GM23338 (cell line): ENCODE measurements at regions not wholly inside any gene's neighbourhood (a gene's known extent, or its start where the extent isn't known, plus 50 kb on each side); places are given as distances from the start of the nearest gene placed in this dataset.

Experiments used
- ATAC-seq: fragments of 200-7000 bp; cut with Tn5 transposase; 3 replicates; pipeline ENCODE4 v1.9.1; 2020
- DNase-seq: peaks from one replicate; pipeline ENCODE4 v3.0.0-alpha.2; 2015; ENCODE audit warnings: low spot score
- H2AFZ ChIP-seq: fragments of 200-600 bp; sonication (generic); 2 replicates; pipeline ENCODE4 v1.8.0; 2016; ENCODE audit warnings: antibody characterized with exemption, mild to moderate bottlenecking, moderate library complexity
- H3F3A ChIP-seq: fragments of 200-600 bp; sonication (generic); replicated peaks from 2 replicates; pipeline ENCODE4 v1.8.0; 2017; ENCODE audit warnings: antibody characterized with exemption, mixed run types, low read depth
- H3K27ac ChIP-seq: fragments of 200-600 bp; sonication (generic); 2 replicates; pipeline ENCODE4 v1.6.1; 2016; ENCODE audit warnings: low read depth
- H3K27me3 ChIP-seq: fragments of 200-600 bp; sonication (generic); 2 replicates; pipeline ENCODE4 v1.8.0; 2016; ENCODE audit warnings: mild to moderate bottlenecking, mixed run types, moderate library complexity; ENCODE audit not compliant: insufficient read depth
- H3K36me3 ChIP-seq: fragments of 200-600 bp; sonication (generic); 2 replicates; pipeline ENCODE4 v1.8.0; 2016; ENCODE audit warnings: mild to moderate bottlenecking; ENCODE audit not compliant: insufficient read depth
- H3K4me1 ChIP-seq: fragments of 200-600 bp; sonication (generic); 2 replicates; pipeline ENCODE4 v1.8.0; 2016; ENCODE audit warnings: mild to moderate bottlenecking, moderate library complexity; ENCODE audit not compliant: insufficient read depth
- H3K4me2 ChIP-seq: fragments of 200-600 bp; sonication (generic); 2 replicates; pipeline ENCODE4 v1.7.1; 2017; ENCODE audit warnings: mixed run types
- H3K4me3 ChIP-seq: fragments of 200-600 bp; sonication (generic); 2 replicates; pipeline ENCODE4 v1.6.1; 2016; ENCODE audit warnings: mixed run types
- H3K79me2 ChIP-seq: fragments of 200-600 bp; sonication (generic); replicated peaks from 2 replicates; pipeline ENCODE4 v1.8.0; 2017; ENCODE audit warnings: mild to moderate bottlenecking; ENCODE audit not compliant: insufficient read depth
- H3K9me2 ChIP-seq: fragments of 200-600 bp; sonication (generic); 2 replicates; pipeline ENCODE4 v1.8.0; 2017; ENCODE audit not compliant: insufficient read depth
- H4K20me1 ChIP-seq: fragments of 200-600 bp; sonication (generic); replicated peaks from 2 replicates; pipeline ENCODE4 v1.8.0; 2017; ENCODE audit warnings: mild to moderate bottlenecking; ENCODE audit not compliant: insufficient read depth
- H3K27ac Mint-ChIP-seq: 2 replicates; pipeline ENCODE4 v1.8.0; 2020; ENCODE audit warnings: inconsistent platforms, mild to moderate bottlenecking, moderate library complexity, mixed read lengths
- H3K27me3 Mint-ChIP-seq: 3 replicates; pipeline ENCODE4 v1.8.0; 2022; ENCODE audit warnings: low read depth, mild to moderate bottlenecking, moderate library complexity, mixed read lengths, inconsistent platforms; ENCODE audit not compliant: insufficient read depth, poor library complexity
- H3K36me3 Mint-ChIP-seq: 3 replicates; pipeline ENCODE4 v1.8.0; 2021; ENCODE audit warnings: low read depth, mild to moderate bottlenecking, inconsistent platforms, moderate library complexity, mixed read lengths
- H3K4me1 Mint-ChIP-seq: 3 replicates; pipeline ENCODE4 v1.8.0; 2020; ENCODE audit warnings: mild to moderate bottlenecking, inconsistent platforms, mixed read lengths
- H3K4me3 Mint-ChIP-seq: 3 replicates; pipeline ENCODE4 v1.8.0; 2021; ENCODE audit warnings: moderate library complexity, mild to moderate bottlenecking, inconsistent platforms, mixed read lengths
- H3K9me3 Mint-ChIP-seq: 3 replicates; pipeline ENCODE4 v1.8.0; 2020; ENCODE audit warnings: moderate library complexity, mild to moderate bottlenecking, inconsistent platforms, mixed read lengths
- CREB1 ChIP-seq: fragments of 250-450 bp; sonication (Bioruptor Pico); IDR thresholded peaks from 2 replicates; pipeline ENCODE4 v1.5.0; 2020; ENCODE audit warnings: low read depth, mild to moderate bottlenecking, moderate library complexity
- CTCF ChIP-seq, 2 experiments: fragments of 200-600 bp in 1 of 2; sonication (generic) in 1 of 2; conservative IDR thresholded peaks; 2 replicates each; pipeline versions ENCODE4 v1.5.1 to v1.6.1; 2016 to 2017; ENCODE audit warnings: antibody characterized with exemption in 2 of 2, low read depth in 2 of 2, mild to moderate bottlenecking in 2 of 2, moderate library complexity in 1 of 2
- ETS1 ChIP-seq: IDR thresholded peaks from 2 replicates; pipeline ENCODE4 v1.6.1; 2016; ENCODE audit warnings: antibody characterized with exemption
- EZH2 ChIP-seq: fragments of 200-600 bp; sonication (generic); IDR thresholded peaks from one replicate; pipeline ENCODE4 v1.8.0; 2017; ENCODE audit warnings: antibody characterized with exemption, mild to moderate bottlenecking, low read depth; ENCODE audit not compliant: unreplicated experiment
- EZH2phosphoT487 ChIP-seq: fragments of 200-600 bp; sonication (generic); IDR thresholded peaks from one replicate; pipeline ENCODE4 v1.8.1; 2018; ENCODE audit warnings: antibody characterized with exemption; ENCODE audit not compliant: unreplicated experiment
- JUNB ChIP-seq: IDR thresholded peaks from one replicate; pipeline ENCODE4 v1.6.1; 2016; ENCODE audit warnings: antibody characterized with exemption; ENCODE audit not compliant: unreplicated experiment
- NANOG ChIP-seq: IDR thresholded peaks from 2 replicates; pipeline ENCODE4 v1.6.1; 2016; ENCODE audit warnings: antibody characterized with exemption, borderline replicate concordance
- POLR2AphosphoS5 ChIP-seq: IDR thresholded peaks from 2 replicates; pipeline ENCODE4 v1.6.1; 2016; ENCODE audit warnings: antibody characterized with exemption, low read depth
- REST ChIP-seq: IDR thresholded peaks from one replicate; pipeline ENCODE4 v1.6.1; 2018; ENCODE audit warnings: antibody characterized with exemption; ENCODE audit not compliant: unreplicated experiment
- STAT1 ChIP-seq: IDR thresholded peaks from one replicate; pipeline ENCODE4 v1.6.1; 2016; ENCODE audit warnings: antibody characterized with exemption; ENCODE audit not compliant: unreplicated experiment
- ZNF331 ChIP-seq: fragments of 250-450 bp; sonication (Bioruptor Pico); IDR thresholded peaks from 2 replicates; pipeline ENCODE4 v1.5.0; 2020; ENCODE audit warnings: low read depth, mild to moderate bottlenecking, moderate library complexity
- ZNF462 ChIP-seq: fragments of 250-450 bp; sonication (Bioruptor Pico); IDR thresholded peaks from 2 replicates; pipeline ENCODE4 v1.5.0; 2020; ENCODE audit warnings: mild to moderate bottlenecking, moderate library complexity

- no peaks in the 10 kb centered on the region for H3K36me3 ChIP-seq
- H3K4me3 ChIP-seq = no peak overlapping the region
- no peaks in the 10 kb centered on the region for H3K4me1 Mint-ChIP-seq
- ATAC-seq (no peak), DNase-seq (no peak)
- no peaks in the 10 kb centered on the region for H4K20me1 ChIP-seq
- no peak overlapping the region for H3K4me3 Mint-ChIP-seq
- no peak overlapping the region for H2AFZ ChIP-seq
- no peaks in the 10 kb centered on the region for H3K9me3 Mint-ChIP-seq
- H3K36me3 Mint-ChIP-seq = no peaks in the 10 kb centered on the region
- H3K79me2 ChIP-seq = no peaks in the 10 kb centered on the region
- no peaks in the 10 kb centered on the region for H3K4me1 ChIP-seq
- H3K27me3 ChIP-seq = no peaks in the 10 kb centered on the region
- H3K27me3 Mint-ChIP-seq = no peaks in the 10 kb centered on the region
- no peak overlapping the region for H3K27ac ChIP-seq
- no peak overlapping the region for H3K27ac Mint-ChIP-seq
- no peak overlapping the region for H3K4me2 ChIP-seq
- TF ChIP-seq NANOG = no peak
- no peak for TF ChIP-seq ZNF331 (CRISPR knock-in tag)
- no peak for TF ChIP-seq ZNF462 (CRISPR knock-in tag)
- TF ChIP-seq STAT1 = no peak
- TF ChIP-seq POLR2AphosphoS5 = no peak
- no peak for TF ChIP-seq JUNB
- TF ChIP-seq REST = no peak
- no peak for TF ChIP-seq EZH2
- TF ChIP-seq CTCF (conservative IDR thresholded peaks at IDR 0.05; ENCODE audit: low read depth in 2 of 2) = no peak
- TF ChIP-seq ETS1 = no peak
- no peak for TF ChIP-seq EZH2phosphoT487
- no peak for TF ChIP-seq CREB1 (CRISPR knock-in tag)
- H3K9me2 ChIP-seq = no peaks in the 10 kb centered on the region
- no peaks in the 10 kb centered on the region for H3F3A ChIP-seq
These were observed 56.5 kb upstream of the NRSN1 start for GRCh38 chr6:24069526-24069925.
